K562 (cell line): ENCODE measurements at regions not wholly inside any gene's neighbourhood (a gene's known extent, or its start where the extent isn't known, plus 50 kb on each side); places are given as distances from the start of the nearest gene placed in this dataset.

Experiments
- ATAC-seq: fragments of 200-7000 bp; cut with Tn5 transposase; 3 replicates; pipeline ENCODE4 v1.9.1; 2020; ENCODE audit warnings: moderate library complexity
- BruUV-seq: library from RNA; stranded (reverse); fragments of 400-500 nt; replicated peaks from 2 replicates; lab custom pipeline; 2021; lab: Mats Ljungman, UMichigan
- CTCF ChIA-PET: fragments of 300-600 bp; formaldehyde crosslinking; extraction: SDS; loops from one replicate; lab custom pipeline; 2021; ENCODE audit warnings: low intra/inter-chr PET ratio; lab: Yijun Ruan, JAX
- POLR2A ChIA-PET: fragments of 300-600, 350-650 bp; sonication (Branson Sonifier 250); formaldehyde crosslinking; extraction: SDS; loops from one replicate; lab custom pipeline; 2021; ENCODE audit warnings: antibody characterized with exemption, inconsistent platforms; lab: Yijun Ruan, JAX
- DNase-seq, 4 experiments: peaks; one replicate each; pipeline versions ENCODE4 v3.0.0 to v3.0.0-alpha.2; 2011 to 2018; ENCODE audit warnings: low spot score in 3 of 4, mixed read lengths in 3 of 4; ENCODE audit errors: extremely low read depth in 1 of 4
- FAIRE-seq: peaks from 2 replicates; lab custom pipeline; 2011; peaks lifted over from hg19 to GRCh38; lab: Jason Lieb, UNC
- H2AFZ ChIP-seq: 2 replicates; pipeline ENCODE4 v1.6.0; 2011; ENCODE audit warnings: low read depth, low read length, control low read depth, inconsistent platforms
- H3K27ac ChIP-seq: fragments of 200-600 bp; 3 replicates; pipeline ENCODE4 v1.8.0; 2011; ENCODE audit warnings: low read depth, mild to moderate bottlenecking, control low read depth, inconsistent platforms, low read length, moderate library complexity, mixed read lengths; ENCODE audit errors: extremely low read depth
- H3K27me3 ChIP-seq, 2 experiments: fragments of 300-600 bp in 1 of 2; 2 replicates in 1 of 2; 3 replicates in 1 of 2; pipeline versions ENCODE4 v1.6.0 to v1.8.0; 2011; ENCODE audit warnings: inconsistent platforms in 2 of 2, low read length in 2 of 2, mild to moderate bottlenecking in 1 of 2, mixed read lengths in 1 of 2, moderate library complexity in 1 of 2; ENCODE audit not compliant: control insufficient read depth in 2 of 2, insufficient read depth in 2 of 2
- H3K36me3 ChIP-seq: fragments of 300-600 bp; 3 replicates; pipeline ENCODE4 v1.8.0; 2011; ENCODE audit warnings: mild to moderate bottlenecking, low read length, inconsistent platforms; ENCODE audit not compliant: control insufficient read depth, insufficient read depth
- H3K4me1 ChIP-seq, 2 experiments: fragments of 200-600 bp in 1 of 2; replicated peaks in 1 of 2; 2 replicates in 1 of 2; 3 replicates in 1 of 2; pipeline versions ENCODE4 v1.5.1 to v1.8.0; 2011; ENCODE audit warnings: inconsistent platforms in 2 of 2, low read length in 2 of 2, mild to moderate bottlenecking in 1 of 2, mixed read lengths in 1 of 2, moderate library complexity in 1 of 2; ENCODE audit not compliant: control insufficient read depth in 2 of 2, insufficient read depth in 2 of 2
- H3K4me2 ChIP-seq: 2 replicates; pipeline ENCODE4 v1.6.1; 2011; ENCODE audit warnings: low read length, control low read depth, inconsistent platforms, mixed read lengths; ENCODE audit not compliant: insufficient read depth
- H3K4me3 ChIP-seq: fragments of 200-600 bp; sonication (generic), shearing (Covaris generic); 2 replicates; pipeline ENCODE4 v1.5.1; 2016; ENCODE audit warnings: control low read depth, inconsistent platforms
- H3K79me2 ChIP-seq: fragments of 200-600 bp; 3 replicates; pipeline ENCODE4 v1.8.0; 2011; ENCODE audit warnings: low read length, inconsistent platforms; ENCODE audit not compliant: control insufficient read depth, insufficient read depth
- H3K9ac ChIP-seq, 2 experiments: 2 replicates each; pipeline versions ENCODE4 v1.6.0 to v1.6.1; 2011; ENCODE audit warnings: low read depth in 2 of 2, low read length in 2 of 2, control low read depth in 1 of 2, inconsistent platforms in 1 of 2, mild to moderate bottlenecking in 1 of 2, mixed read lengths in 1 of 2; ENCODE audit not compliant: insufficient read depth in 1 of 2
- H3K9me1 ChIP-seq: one replicate; pipeline ENCODE4 v1.6.0; 2011; ENCODE audit warnings: inconsistent platforms, mild to moderate bottlenecking, low read length, moderate library complexity; ENCODE audit not compliant: control insufficient read depth, insufficient read depth
- H3K9me3 ChIP-seq: replicated peaks from 2 replicates; pipeline ENCODE4 v1.5.1; 2011; ENCODE audit warnings: low read depth, low read length, inconsistent platforms; ENCODE audit not compliant: control insufficient read depth, insufficient read depth
- H4K20me1 ChIP-seq: replicated peaks from 2 replicates; pipeline ENCODE4 v1.6.1; 2011; ENCODE audit warnings: low read length, inconsistent platforms, mixed read lengths; ENCODE audit not compliant: control insufficient read depth, insufficient read depth
- BRD9 ChIP-seq: fragments of 450-650 bp; IDR thresholded peaks from 2 replicates; pipeline ENCODE4 v1.6.1; 2018; ENCODE audit warnings: low read depth; ENCODE audit not compliant: partially characterized antibody
- E2F3 ChIP-seq: fragments of 250-450 bp; sonication (Bioruptor Pico); IDR thresholded peaks from 2 replicates; pipeline ENCODE4 v1.4.0; 2020; ENCODE audit warnings: mild to moderate bottlenecking
- FOXM1 ChIP-seq, 2 experiments: fragments of 450-650 bp in 1 of 2; sonication (generic) in 1 of 2; formaldehyde crosslinking in 1 of 2; IDR thresholded peaks; 2 replicates each; pipeline versions ENCODE4 v1.6.1 to v1.9.0; 2017 to 2022; ENCODE audit warnings: low read depth in 2 of 2, mild to moderate bottlenecking in 2 of 2, missing genetic modification reagents in 1 of 2, moderate library complexity in 1 of 2
- HNRNPLL ChIP-seq: fragments of 200-400 bp; formaldehyde crosslinking; IDR thresholded peaks from 2 replicates; pipeline ENCODE4 v1.6.1; 2017; ENCODE audit warnings: low read length, low read depth, mild to moderate bottlenecking; ENCODE audit not compliant: poor library complexity, severe bottlenecking
- MCM7 ChIP-seq, 2 experiments: fragments of 450-650 bp; IDR thresholded peaks; 2 replicates each; pipeline ENCODE4 v1.6.1; 2016 to 2018
- NFATC3 ChIP-seq: fragments of 450-650 bp; IDR thresholded peaks from 2 replicates; pipeline ENCODE4 v1.6.1; 2017; ENCODE audit warnings: mild to moderate bottlenecking
- POLR3G ChIP-seq: IDR thresholded peaks from 2 replicates; pipeline ENCODE4 v1.6.1; 2011; ENCODE audit not compliant: insufficient read length, insufficient replicate concordance; ENCODE audit errors: extremely low read depth
- SREBF2 ChIP-seq: sonication (generic); formaldehyde crosslinking; IDR thresholded peaks from 2 replicates; pipeline ENCODE4 v1.4.0; 2020; ENCODE audit warnings: mild to moderate bottlenecking, missing genetic modification reagents
- TBP ChIP-seq: optimal IDR thresholded peaks from 2 replicates; pipeline ENCODE3; 2011; ENCODE audit warnings: low read depth, low read length, improper control_type of control experiment
- ZEB2 ChIP-seq: fragments of 450-650 bp; IDR thresholded peaks from 2 replicates; pipeline ENCODE4 v1.6.1; 2016
- ZNF124 ChIP-seq: sonication (generic); formaldehyde crosslinking; IDR thresholded peaks from 2 replicates; pipeline ENCODE4 v1.8.1; 2022; ENCODE audit warnings: missing genetic modification reagents
- ZNF24 ChIP-seq: fragments of 450-650 bp; IDR thresholded peaks from 2 replicates; pipeline ENCODE4 v1.6.1; 2016
- ZNF445 ChIP-seq: fragments of 250-450 bp; sonication (Bioruptor Pico); IDR thresholded peaks from 2 replicates; pipeline ENCODE4 v1.4.0; 2020; ENCODE audit warnings: low read depth, mild to moderate bottlenecking, moderate library complexity
- WGBS: fragments of 100-300 bp; shearing (Covaris generic); methylation state at CpG from one replicate; pipeline ENCODE4 v1.1.6; 2016; ENCODE audit warnings: low coverage, mixed read lengths; ENCODE audit not compliant: insufficient coverage; ENCODE audit errors: missing lambda C conversion rate; 5-methylcytosine and 5-hydroxymethylcytosine counted together
- in situ Hi-C: fragments of 300-500 bp; cut with MboI; formaldehyde crosslinking; loops from 4 replicates; pipeline ENCODE4 v1.15.0; 2018; ENCODE audit warnings: inconsistent platforms, mixed read lengths
- intact Hi-C: fragments of 100-400 bp; cut with micrococcal nuclease; formaldehyde crosslinking; loops from 2 replicates; pipeline ENCODE4 v1.14.2; 2022
- TF ChIP-seq, protein P1 (sequence below): fragments of 250-450 bp; sonication (Bioruptor Pico); IDR thresholded peaks from 2 replicates; pipeline ENCODE4 v1.8.0; 2022; ENCODE audit warnings: moderate library complexity, mild to moderate bottlenecking, inconsistent platforms
- TF ChIP-seq, protein P2 (sequence below): fragments of 450-650 bp; IDR thresholded peaks from 2 replicates; pipeline ENCODE4 v1.6.1; 2016
- TF ChIP-seq, protein P3 (sequence below): fragments of 450-650 bp; IDR thresholded peaks from 2 replicates; pipeline ENCODE4 v1.6.1; 2016; ENCODE audit warnings: low read depth

DNA sequence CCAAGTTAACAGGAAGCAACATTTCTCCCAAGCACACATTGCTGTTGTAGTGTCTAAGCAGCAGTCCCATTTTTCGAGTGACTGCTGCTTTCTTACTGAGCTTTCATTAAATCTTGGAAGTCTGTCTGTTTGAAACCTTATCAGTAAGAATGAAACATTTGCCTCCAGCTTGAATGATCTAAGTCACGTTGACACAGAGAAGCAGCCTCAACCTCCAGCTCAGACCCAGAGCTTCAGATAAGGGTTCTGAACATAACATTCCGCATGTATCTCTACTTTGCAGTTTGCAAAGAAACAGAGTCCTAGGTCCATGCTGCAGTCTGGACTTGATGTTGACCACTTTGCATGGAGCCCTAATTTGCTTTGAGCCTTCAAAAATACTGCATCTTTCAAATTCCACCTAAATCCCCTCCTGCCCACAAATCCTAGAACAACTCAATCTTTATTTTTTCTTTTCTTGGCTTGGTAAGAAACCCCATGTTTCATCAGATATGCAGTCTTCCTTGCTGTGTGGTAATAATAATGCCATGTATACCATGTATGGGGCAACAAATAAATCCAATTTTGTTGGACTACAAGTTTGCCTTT is 698.7 kb upstream of the IGFBP3 start:
- Histone ChIP-seq H3K79me2 (no peaks in the 10 kb centered on the region), H3K36me3 (no peaks in the 10 kb centered on the region), H3K27me3 (no peaks in the 10 kb centered on the region), H3K9me1 (no peaks in the 10 kb centered on the region), H3K4me1 (no peaks in the 10 kb centered on the region), H3K9ac (no peak overlapping the region), H3K27ac (no peak overlapping the region), H3K4me3 (no peak overlapping the region), H3K9me3 (0 out of 2 replicates have a peak, but pooled peaks cover 1% of the 10 kb centered on the region), H3K4me2 (no peak overlapping the region), H2AFZ (no peak overlapping the region), H4K20me1 (no peaks in the 10 kb centered on the region)
- no peak for ATAC-seq
- no peak for FAIRE-seq
- in situ Hi-C loops = no loop called here
- WGBS = 0% methylated on average over 3 of the region's 3 CpGs
- ChIA-PET POLR2A (no interaction called here), CTCF (no interaction called here)
- BruUV-seq = no TSS peak
- intact Hi-C loops = no loop called here
- no peak for DNase-seq
- no peak for TF ChIP-seq ZNF124 (CRISPR knock-in tag)
- TF ChIP-seq HNRNPLL = no peak
- TF ChIP-seq, protein P1, sequence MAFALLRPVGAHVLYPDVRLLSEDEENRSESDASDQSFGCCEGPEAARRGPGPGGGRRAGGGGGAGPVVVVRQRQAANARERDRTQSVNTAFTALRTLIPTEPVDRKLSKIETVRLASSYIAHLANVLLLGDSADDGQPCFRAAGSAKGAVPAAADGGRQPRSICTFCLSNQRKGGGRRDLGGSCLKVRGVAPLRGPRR (CRISPR knock-in tag) = no peak
- no peak for TF ChIP-seq FOXM1 (IDR thresholded peaks at IDR 0.05; ENCODE audit: low read depth)
- TF ChIP-seq FOXM1 (CRISPR knock-in tag; IDR thresholded peaks at IDR 0.05; ENCODE audit: low read depth) = no peak
- TF ChIP-seq, protein P2, sequence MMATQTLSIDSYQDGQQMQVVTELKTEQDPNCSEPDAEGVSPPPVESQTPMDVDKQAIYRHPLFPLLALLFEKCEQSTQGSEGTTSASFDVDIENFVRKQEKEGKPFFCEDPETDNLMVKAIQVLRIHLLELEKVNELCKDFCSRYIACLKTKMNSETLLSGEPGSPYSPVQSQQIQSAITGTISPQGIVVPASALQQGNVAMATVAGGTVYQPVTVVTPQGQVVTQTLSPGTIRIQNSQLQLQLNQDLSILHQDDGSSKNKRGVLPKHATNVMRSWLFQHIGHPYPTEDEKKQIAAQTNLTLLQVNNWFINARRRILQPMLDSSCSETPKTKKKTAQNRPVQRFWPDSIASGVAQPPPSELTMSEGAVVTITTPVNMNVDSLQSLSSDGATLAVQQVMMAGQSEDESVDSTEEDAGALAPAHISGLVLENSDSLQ = no peak
- TF ChIP-seq ZNF445 (CRISPR knock-in tag) = no peak
- no peak for TF ChIP-seq ZNF24
- no peak for TF ChIP-seq BRD9
- TF ChIP-seq TBP = no peak
- TF ChIP-seq SREBF2 = no peak
- TF ChIP-seq, protein P3, sequence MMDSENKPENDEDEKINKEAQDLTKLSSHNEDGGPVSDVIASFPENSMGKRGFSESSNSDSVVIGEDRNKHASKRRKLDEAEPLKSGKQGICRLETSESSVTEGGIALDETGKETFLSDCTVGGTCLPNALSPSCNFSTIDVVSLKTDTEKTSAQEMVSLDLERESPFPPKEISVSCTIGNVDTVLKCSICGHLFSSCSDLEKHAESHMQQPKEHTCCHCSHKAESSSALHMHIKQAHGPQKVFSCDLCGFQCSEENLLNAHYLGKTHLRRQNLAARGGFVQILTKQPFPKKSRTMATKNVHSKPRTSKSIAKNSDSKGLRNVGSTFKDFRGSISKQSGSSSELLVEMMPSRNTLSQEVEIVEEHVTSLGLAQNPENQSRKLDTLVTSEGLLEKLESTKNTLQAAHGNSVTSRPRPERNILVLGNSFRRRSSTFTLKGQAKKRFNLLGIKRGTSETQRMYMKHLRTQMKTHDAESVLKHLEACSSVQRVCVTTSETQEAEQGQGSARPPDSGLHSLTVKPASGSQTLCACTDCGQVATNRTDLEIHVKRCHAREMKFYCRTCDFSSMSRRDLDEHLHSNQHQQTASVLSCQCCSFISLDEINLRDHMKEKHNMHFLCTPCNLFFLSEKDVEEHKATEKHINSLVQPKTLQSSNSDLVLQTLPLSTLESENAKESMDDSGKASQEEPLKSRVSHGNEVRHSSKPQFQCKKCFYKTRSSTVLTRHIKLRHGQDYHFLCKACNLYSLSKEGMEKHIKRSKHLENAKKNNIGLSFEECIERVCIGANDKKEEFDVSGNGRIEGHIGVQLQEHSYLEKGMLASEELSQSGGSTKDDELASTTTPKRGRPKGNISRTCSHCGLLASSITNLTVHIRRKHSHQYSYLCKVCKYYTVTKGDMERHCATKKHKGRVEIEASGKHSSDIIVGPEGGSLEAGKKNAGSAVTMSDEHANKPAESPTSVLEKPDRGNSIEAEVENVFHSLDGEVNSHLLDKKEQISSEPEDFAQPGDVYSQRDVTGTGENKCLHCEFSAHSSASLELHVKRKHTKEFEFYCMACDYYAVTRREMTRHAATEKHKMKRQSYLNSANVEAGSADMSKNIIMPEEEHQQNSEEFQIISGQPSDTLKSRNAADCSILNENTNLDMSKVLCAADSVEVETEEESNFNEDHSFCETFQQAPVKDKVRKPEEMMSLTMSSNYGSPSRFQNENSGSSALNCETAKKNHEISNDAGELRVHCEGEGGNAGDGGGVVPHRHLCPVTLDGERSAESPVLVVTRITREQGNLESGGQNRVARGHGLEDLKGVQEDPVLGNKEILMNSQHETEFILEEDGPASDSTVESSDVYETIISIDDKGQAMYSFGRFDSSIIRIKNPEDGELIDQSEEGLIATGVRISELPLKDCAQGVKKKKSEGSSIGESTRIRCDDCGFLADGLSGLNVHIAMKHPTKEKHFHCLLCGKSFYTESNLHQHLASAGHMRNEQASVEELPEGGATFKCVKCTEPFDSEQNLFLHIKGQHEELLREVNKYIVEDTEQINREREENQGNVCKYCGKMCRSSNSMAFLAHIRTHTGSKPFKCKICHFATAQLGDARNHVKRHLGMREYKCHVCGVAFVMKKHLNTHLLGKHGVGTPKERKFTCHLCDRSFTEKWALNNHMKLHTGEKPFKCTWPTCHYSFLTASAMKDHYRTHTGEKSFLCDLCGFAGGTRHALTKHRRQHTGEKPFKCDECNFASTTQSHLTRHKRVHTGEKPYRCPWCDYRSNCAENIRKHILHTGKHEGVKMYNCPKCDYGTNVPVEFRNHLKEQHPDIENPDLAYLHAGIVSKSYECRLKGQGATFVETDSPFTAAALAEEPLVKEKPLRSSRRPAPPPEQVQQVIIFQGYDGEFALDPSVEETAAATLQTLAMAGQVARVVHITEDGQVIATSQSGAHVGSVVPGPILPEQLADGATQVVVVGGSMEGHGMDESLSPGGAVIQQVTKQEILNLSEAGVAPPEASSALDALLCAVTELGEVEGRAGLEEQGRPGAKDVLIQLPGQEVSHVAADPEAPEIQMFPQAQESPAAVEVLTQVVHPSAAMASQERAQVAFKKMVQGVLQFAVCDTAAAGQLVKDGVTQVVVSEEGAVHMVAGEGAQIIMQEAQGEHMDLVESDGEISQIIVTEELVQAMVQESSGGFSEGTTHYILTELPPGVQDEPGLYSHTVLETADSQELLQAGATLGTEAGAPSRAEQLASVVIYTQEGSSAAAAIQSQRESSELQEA = no peak
- TF ChIP-seq E2F3 (CRISPR knock-in tag) = no peak
- TF ChIP-seq POLR3G = no peak
- no peak for TF ChIP-seq ZEB2
- TF ChIP-seq NFATC3 = no peak
- no peak for TF ChIP-seq MCM7 (IDR thresholded peaks at IDR 0.05)
